Ishikawa (cell line): ENCODE measurements at regions not wholly inside any gene's neighbourhood (a gene's known extent, or its start where the extent isn't known, plus 50 kb on each side); places are given as distances from the start of the nearest gene placed in this dataset.

ENCODE experiments used
- CEBPB ChIP-seq: IDR thresholded peaks from 2 replicates; pipeline ENCODE4 v1.6.1; 2012
- CREB1 ChIP-seq: IDR thresholded peaks from 2 replicates; pipeline ENCODE4 v1.6.1; 2012; ENCODE audit warnings: low read depth
- EGR1 ChIP-seq: IDR thresholded peaks from 2 replicates; pipeline ENCODE4 v1.6.1; 2012
- EP300 ChIP-seq: IDR thresholded peaks from 2 replicates; pipeline ENCODE4 v1.6.1; 2012; ENCODE audit warnings: borderline replicate concordance
- FOXM1 ChIP-seq: IDR thresholded peaks from 2 replicates; pipeline ENCODE4 v1.6.1; 2012; ENCODE audit warnings: low read depth, borderline replicate concordance
- NFIC ChIP-seq: IDR thresholded peaks from 2 replicates; pipeline ENCODE4 v1.6.1; 2012
- RAD21 ChIP-seq: IDR thresholded peaks from 2 replicates; pipeline ENCODE4 v1.6.1; 2012; ENCODE audit warnings: low read depth
- TAF1 ChIP-seq: IDR thresholded peaks from 2 replicates; pipeline ENCODE4 v1.6.1; 2012; ENCODE audit warnings: low read depth, mild to moderate bottlenecking
- TCF12 ChIP-seq: IDR thresholded peaks from 2 replicates; pipeline ENCODE4 v1.6.1; 2012; ENCODE audit warnings: low read depth
- TEAD4 ChIP-seq: IDR thresholded peaks from 2 replicates; pipeline ENCODE4 v1.6.1; 2012
- USF1 ChIP-seq: IDR thresholded peaks from 2 replicates; pipeline ENCODE4 v1.6.1; 2012
- YY1 ChIP-seq: IDR thresholded peaks from 2 replicates; pipeline ENCODE4 v1.6.1; 2012; ENCODE audit warnings: low read depth
- ZBTB7A ChIP-seq: IDR thresholded peaks from 2 replicates; pipeline ENCODE4 v1.6.1; 2012; ENCODE audit warnings: low read depth
- TF ChIP-seq, protein P1 (sequence below): IDR thresholded peaks from 2 replicates; pipeline ENCODE4 v1.6.1; 2012; ENCODE audit warnings: low read depth, mild to moderate bottlenecking
- TF ChIP-seq, protein P2 (sequence below): IDR thresholded peaks from 2 replicates; pipeline ENCODE4 v1.6.1; 2012

DNA sequence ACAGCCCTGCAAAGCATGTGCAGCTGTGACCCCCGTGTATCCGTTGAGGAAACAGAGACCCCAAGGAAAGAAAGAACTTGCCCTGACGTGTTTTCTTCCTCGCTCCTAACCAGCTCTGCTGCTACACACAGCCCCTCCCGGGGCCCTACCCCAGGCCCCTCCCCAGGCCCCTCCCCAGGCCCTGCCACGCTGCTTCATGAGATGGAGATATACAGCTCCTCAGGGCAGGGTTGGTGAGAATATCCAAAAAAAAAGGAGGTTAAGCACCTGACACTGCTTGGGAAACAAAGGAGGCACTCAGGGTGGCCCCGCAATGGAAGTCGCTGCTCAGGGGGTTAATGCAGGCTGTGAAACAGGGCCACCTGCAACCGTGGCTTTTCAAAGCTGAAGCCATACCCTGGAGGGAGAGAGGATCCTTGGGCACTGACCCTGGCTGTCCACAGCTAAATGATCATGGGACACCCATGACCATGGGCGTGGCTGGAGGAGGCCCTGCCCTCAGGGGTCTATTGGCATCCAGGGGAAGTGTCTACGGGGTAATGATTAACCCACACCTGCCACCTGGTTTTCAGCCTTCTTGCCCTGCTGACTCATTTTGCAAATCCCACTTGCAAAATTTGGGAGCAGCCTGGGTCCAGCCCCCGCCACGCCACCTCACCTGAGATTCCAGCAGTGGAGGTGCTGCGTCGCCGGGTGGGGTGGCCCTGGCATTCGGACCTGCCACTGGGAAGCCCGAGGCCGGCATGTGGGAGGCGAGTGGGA lies 112.1 kb upstream of the ANO1 start:
- TF ChIP-seq TAF1, result no peak
- no peak for TF ChIP-seq ZBTB7A
- TF ChIP-seq FOXM1, result no peak
- no peak for TF ChIP-seq CEBPB
- TF ChIP-seq, protein P1, sequence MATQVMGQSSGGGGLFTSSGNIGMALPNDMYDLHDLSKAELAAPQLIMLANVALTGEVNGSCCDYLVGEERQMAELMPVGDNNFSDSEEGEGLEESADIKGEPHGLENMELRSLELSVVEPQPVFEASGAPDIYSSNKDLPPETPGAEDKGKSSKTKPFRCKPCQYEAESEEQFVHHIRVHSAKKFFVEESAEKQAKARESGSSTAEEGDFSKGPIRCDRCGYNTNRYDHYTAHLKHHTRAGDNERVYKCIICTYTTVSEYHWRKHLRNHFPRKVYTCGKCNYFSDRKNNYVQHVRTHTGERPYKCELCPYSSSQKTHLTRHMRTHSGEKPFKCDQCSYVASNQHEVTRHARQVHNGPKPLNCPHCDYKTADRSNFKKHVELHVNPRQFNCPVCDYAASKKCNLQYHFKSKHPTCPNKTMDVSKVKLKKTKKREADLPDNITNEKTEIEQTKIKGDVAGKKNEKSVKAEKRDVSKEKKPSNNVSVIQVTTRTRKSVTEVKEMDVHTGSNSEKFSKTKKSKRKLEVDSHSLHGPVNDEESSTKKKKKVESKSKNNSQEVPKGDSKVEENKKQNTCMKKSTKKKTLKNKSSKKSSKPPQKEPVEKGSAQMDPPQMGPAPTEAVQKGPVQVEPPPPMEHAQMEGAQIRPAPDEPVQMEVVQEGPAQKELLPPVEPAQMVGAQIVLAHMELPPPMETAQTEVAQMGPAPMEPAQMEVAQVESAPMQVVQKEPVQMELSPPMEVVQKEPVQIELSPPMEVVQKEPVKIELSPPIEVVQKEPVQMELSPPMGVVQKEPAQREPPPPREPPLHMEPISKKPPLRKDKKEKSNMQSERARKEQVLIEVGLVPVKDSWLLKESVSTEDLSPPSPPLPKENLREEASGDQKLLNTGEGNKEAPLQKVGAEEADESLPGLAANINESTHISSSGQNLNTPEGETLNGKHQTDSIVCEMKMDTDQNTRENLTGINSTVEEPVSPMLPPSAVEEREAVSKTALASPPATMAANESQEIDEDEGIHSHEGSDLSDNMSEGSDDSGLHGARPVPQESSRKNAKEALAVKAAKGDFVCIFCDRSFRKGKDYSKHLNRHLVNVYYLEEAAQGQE, result no peak
- TF ChIP-seq NFIC, result no peak
- TF ChIP-seq, protein P2, sequence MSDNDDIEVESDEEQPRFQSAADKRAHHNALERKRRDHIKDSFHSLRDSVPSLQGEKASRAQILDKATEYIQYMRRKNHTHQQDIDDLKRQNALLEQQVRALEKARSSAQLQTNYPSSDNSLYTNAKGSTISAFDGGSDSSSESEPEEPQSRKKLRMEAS, result no peak
- TF ChIP-seq CREB1, result no peak
- TF ChIP-seq RAD21, result no peak
- no peak for TF ChIP-seq TCF12
- TF ChIP-seq TEAD4, result no peak
- no peak for TF ChIP-seq EP300
- no peak for TF ChIP-seq EGR1
- TF ChIP-seq USF1, result no peak
- TF ChIP-seq YY1, result no peak

GRCh38 chr11:69966583-69966835 lies 111.6 kb upstream of the ANO1 start:
- TF ChIP-seq CREB1, result no peak
- no peak for TF ChIP-seq EP300
- no peak for TF ChIP-seq YY1
- no peak for TF ChIP-seq TCF12
- TF ChIP-seq CEBPB, result no peak
- TF ChIP-seq FOXM1, result no peak
- no peak for TF ChIP-seq TEAD4
- TF ChIP-seq, protein P2, result no peak
- TF ChIP-seq EGR1, result no peak
- no peak for TF ChIP-seq TAF1

DNA sequence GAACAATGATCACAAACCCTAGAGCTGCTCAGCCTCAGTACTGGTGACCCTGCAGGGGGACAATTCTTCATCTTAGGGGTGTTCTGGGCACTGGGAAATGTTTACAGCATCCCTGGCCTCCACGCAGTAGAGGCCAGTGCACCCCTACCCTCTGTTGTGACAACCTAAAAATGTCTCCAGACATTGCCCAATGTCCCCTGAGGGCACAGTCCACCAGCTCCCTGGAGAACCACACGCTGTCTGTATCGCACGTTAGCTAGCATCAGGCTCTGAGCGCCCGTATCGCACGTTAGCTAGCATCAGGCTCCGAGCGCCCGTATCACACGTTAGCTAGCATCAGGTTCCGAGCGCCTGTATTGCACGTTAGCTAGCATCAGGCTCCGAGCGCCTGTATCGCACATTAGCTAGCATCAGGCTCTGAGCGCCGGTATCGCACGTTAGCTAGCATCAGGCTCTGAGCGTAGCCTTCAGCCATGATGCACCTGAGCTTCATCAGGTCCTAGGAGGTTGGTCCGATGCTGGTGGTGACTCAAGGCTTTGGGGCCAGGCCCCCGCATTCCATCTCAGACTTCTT lies 111.1 kb upstream of the ANO1 start:
- TF ChIP-seq, protein P2, result no peak
- TF ChIP-seq RAD21, result no peak
- TF ChIP-seq EGR1, result no peak
- TF ChIP-seq, protein P1, result no peak
- no peak for TF ChIP-seq FOXM1
- TF ChIP-seq NFIC, result no peak
- TF ChIP-seq TEAD4, result no peak
- TF ChIP-seq CEBPB, result no peak
- no peak for TF ChIP-seq CREB1
- no peak for TF ChIP-seq TCF12
- no peak for TF ChIP-seq USF1
- no peak for TF ChIP-seq EP300
- no peak for TF ChIP-seq ZBTB7A
- TF ChIP-seq TAF1, result no peak
- TF ChIP-seq YY1, result no peak

DNA sequence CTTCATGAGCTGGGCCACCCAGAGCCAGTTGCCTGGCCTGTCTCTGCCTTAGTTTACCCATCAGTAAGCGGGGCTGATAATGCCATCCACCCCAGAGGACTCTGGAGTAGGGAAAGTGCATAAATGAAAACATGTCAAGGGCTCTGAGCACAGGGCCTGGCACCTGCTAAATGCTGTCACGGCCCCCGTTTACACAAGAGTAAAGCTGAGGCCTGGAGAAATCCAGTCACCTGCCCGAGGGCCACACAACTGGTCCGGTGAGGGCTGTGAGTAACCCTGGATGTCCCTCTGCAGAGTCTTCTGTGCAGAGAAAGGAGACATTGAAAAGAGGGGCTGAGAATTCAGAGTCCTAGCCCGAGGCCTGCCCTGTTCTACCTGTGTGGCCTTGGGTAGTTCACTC lies 110.6 kb upstream of the ANO1 start:
- TF ChIP-seq FOXM1 (no peak), RAD21 (no peak), CREB1 (no peak), TCF12 (no peak), ZBTB7A (no peak), TAF1 (no peak), CEBPB (no peak), TEAD4 (no peak), USF1 (no peak), EGR1 (no peak)
- TF ChIP-seq, protein P1, result no peak
